ENCODE measurements at regions not wholly inside any gene's neighbourhood (a gene's known extent, or its start where the extent isn't known, plus 50 kb on each side); places are given as distances from the start of the nearest gene placed in this dataset.

DNA sequence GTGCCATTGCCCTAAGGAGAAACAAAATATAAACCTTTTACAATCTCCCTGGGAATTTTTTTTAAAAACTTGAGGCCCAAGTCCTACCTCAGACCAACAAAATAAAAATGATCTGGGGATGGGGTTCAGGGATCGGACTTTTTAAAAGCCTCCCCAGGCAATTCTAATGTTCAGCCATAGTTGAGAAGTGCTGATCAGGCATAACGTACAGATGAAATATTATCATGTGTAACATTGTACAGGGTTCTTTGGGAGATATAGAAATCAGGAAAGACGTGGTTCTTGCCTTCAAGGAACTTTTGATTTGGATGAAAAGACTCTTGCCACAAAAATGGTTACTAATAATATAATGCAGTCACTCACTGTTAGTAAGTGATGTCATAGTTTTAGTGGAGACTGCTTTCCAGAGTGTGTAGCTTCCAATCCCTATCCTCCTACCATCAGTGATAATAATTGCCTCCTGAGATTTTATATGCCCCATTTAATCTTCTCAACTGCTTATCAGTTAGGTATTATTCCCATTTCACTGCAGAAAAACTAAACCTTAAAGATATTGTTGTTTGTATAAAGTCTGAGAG is 135.6 kb downstream of the BRMS1L start:
- TF ChIP-seq, protein P1, sequence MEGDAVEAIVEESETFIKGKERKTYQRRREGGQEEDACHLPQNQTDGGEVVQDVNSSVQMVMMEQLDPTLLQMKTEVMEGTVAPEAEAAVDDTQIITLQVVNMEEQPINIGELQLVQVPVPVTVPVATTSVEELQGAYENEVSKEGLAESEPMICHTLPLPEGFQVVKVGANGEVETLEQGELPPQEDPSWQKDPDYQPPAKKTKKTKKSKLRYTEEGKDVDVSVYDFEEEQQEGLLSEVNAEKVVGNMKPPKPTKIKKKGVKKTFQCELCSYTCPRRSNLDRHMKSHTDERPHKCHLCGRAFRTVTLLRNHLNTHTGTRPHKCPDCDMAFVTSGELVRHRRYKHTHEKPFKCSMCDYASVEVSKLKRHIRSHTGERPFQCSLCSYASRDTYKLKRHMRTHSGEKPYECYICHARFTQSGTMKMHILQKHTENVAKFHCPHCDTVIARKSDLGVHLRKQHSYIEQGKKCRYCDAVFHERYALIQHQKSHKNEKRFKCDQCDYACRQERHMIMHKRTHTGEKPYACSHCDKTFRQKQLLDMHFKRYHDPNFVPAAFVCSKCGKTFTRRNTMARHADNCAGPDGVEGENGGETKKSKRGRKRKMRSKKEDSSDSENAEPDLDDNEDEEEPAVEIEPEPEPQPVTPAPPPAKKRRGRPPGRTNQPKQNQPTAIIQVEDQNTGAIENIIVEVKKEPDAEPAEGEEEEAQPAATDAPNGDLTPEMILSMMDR (IDR thresholded peaks at IDR 0.05): no peak
- TF ChIP-seq POLR2A (IDR thresholded peaks at IDR 0.05): no peak

Measured in prostate gland (tissue), 2 donors.